ENCODE measurements at regions not wholly inside any gene's neighbourhood (a gene's known extent, or its start where the extent isn't known, plus 50 kb on each side); places are given as distances from the start of the nearest gene placed in this dataset.

- no peaks in the 10 kb centered on the region for H3K36me3 ChIP-seq
- no peaks in the 10 kb centered on the region for H3K27me3 ChIP-seq
- no peak overlapping the region for H3K27ac ChIP-seq
- intact Hi-C loops (cut with DNase I), result no loop called here
- H3K9me3 ChIP-seq, result no peaks in the 10 kb centered on the region
- TF ChIP-seq CTCF (IDR thresholded peaks at IDR 0.05), result no peak
- no peak overlapping the region for H3K4me3 ChIP-seq
- no peak for ATAC-seq
- H3K4me1 ChIP-seq, result no peaks in the 10 kb centered on the region
- no peak for DNase-seq
Measured at GRCh38 chr4:156194896-156195295, 241.2 kb upstream of the CTSO start.

GRCh38 chr4:156193800-156194199 lies 240.1 kb upstream of the CTSO start:
- no peak for ATAC-seq
- intact Hi-C loops (cut with DNase I), result no loop called here
- no peak for DNase-seq
- H3K4me3 ChIP-seq, result no peak overlapping the region
- no peaks in the 10 kb centered on the region for H3K9me3 ChIP-seq
- no peaks in the 10 kb centered on the region for H3K36me3 ChIP-seq
- H3K27ac ChIP-seq, result no peak overlapping the region
- no peaks in the 10 kb centered on the region for H3K27me3 ChIP-seq
- no peaks in the 10 kb centered on the region for H3K4me1 ChIP-seq
- TF ChIP-seq CTCF (IDR thresholded peaks at IDR 0.05), result no peak

- intact Hi-C loops (cut with DNase I), result no loop called here
- Histone ChIP-seq H3K27me3 (no peaks in the 10 kb centered on the region), H3K27ac (no peak overlapping the region), H3K9me3 (no peaks in the 10 kb centered on the region), H3K36me3 (no peaks in the 10 kb centered on the region), H3K4me3 (no peak overlapping the region), H3K4me1 (no peaks in the 10 kb centered on the region)
- DNase-seq, result no peak
- no peak for ATAC-seq
- no peak for TF ChIP-seq CTCF (IDR thresholded peaks at IDR 0.05)
Measured at GRCh38 chr4:156193106-156193505, 239.4 kb upstream of the CTSO start.

GRCh38 chr4:156192033-156192432 lies 238.4 kb upstream of the CTSO start:
- H3K4me1 ChIP-seq, result no peaks in the 10 kb centered on the region
- no peaks in the 10 kb centered on the region for H3K27me3 ChIP-seq
- TF ChIP-seq CTCF (IDR thresholded peaks at IDR 0.05), result no peak
- no peak overlapping the region for H3K4me3 ChIP-seq
- H3K9me3 ChIP-seq, result no peaks in the 10 kb centered on the region
- H3K27ac ChIP-seq, result no peak overlapping the region
- intact Hi-C loops (cut with DNase I), result no loop called here
- ATAC-seq (no peak), DNase-seq (no peak)
- no peaks in the 10 kb centered on the region for H3K36me3 ChIP-seq

- DNase-seq (no peak), ATAC-seq (no peak)
- H3K27me3 ChIP-seq, result no peaks in the 10 kb centered on the region
- intact Hi-C loops (cut with DNase I), result no loop called here
- TF ChIP-seq CTCF (IDR thresholded peaks at IDR 0.05), result no peak
- H3K27ac ChIP-seq, result no peak overlapping the region
- H3K9me3 ChIP-seq, result no peaks in the 10 kb centered on the region
- H3K4me1 ChIP-seq, result no peaks in the 10 kb centered on the region
- H3K4me3 ChIP-seq, result no peak overlapping the region
- no peaks in the 10 kb centered on the region for H3K36me3 ChIP-seq
Measured at GRCh38 chr4:156191044-156191781, 237.5 kb upstream of the CTSO start.

GRCh38 chr4:156190615-156191014 lies 236.9 kb upstream of the CTSO start:
- TF ChIP-seq CTCF (IDR thresholded peaks at IDR 0.05), result no peak
- no peak for ATAC-seq
- Histone ChIP-seq H3K27me3 (no peaks in the 10 kb centered on the region), H3K4me3 (no peak overlapping the region), H3K9me3 (no peaks in the 10 kb centered on the region), H3K36me3 (no peaks in the 10 kb centered on the region), H3K27ac (no peak overlapping the region), H3K4me1 (no peaks in the 10 kb centered on the region)
- intact Hi-C loops (cut with DNase I), result no loop called here
- DNase-seq, result no peak
